ENCODE measurements at regions not wholly inside any gene's neighbourhood (a gene's known extent, or its start where the extent isn't known, plus 50 kb on each side); places are given as distances from the start of the nearest gene placed in this dataset. TPM values are rescaled to one million over a fixed set of nuclear protein-coding genes. Genes with fewer than 3 reads are reported as not detected.
"Not testable (repeated sequence)": the region's sequence is repeated elsewhere in the genome, so short reads cannot be mapped to it uniquely, and the experiment has no call there.

DNA sequence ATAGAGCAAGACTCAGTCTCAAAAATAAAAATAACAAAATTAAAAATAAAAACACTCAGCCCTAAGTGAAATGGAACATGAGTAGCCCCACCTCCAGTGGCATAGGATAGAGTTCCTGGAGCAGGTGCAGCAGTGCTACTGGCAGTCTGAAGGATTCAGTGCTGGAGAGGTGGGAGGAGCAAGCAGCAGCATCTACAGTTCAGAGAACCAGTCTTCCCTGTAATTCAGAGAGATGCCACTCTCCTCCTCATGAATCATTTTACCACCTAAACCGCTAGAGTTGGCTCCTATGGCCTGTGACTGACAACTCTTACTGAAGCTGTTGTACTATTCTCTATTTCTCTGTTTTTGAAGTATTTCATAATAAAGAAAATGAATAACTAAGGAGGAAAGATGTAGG lies 56.0 kb upstream of the SMURF2 start:
- TF ChIP-seq EP300 (IDR thresholded peaks at IDR 0.05) (no peak), POLR2A (IDR thresholded peaks at IDR 0.05) (no peak)
- TF ChIP-seq, protein P1, sequence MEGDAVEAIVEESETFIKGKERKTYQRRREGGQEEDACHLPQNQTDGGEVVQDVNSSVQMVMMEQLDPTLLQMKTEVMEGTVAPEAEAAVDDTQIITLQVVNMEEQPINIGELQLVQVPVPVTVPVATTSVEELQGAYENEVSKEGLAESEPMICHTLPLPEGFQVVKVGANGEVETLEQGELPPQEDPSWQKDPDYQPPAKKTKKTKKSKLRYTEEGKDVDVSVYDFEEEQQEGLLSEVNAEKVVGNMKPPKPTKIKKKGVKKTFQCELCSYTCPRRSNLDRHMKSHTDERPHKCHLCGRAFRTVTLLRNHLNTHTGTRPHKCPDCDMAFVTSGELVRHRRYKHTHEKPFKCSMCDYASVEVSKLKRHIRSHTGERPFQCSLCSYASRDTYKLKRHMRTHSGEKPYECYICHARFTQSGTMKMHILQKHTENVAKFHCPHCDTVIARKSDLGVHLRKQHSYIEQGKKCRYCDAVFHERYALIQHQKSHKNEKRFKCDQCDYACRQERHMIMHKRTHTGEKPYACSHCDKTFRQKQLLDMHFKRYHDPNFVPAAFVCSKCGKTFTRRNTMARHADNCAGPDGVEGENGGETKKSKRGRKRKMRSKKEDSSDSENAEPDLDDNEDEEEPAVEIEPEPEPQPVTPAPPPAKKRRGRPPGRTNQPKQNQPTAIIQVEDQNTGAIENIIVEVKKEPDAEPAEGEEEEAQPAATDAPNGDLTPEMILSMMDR (IDR thresholded peaks at IDR 0.05): no peak
- 90 to 97% methylated on average over 1 of the region's 1 CpG for WGBS, 2 donors
- H3K4me3 ChIP-seq: no peak overlapping the region
- no peak for DNase-seq (ENCODE audit: low spot score in 2 of 2)
- peaks cover 0 to 3% (median under 1%) of the 10 kb centered on the region in 4 donors for H3K4me1 ChIP-seq
- no peaks in the 10 kb centered on the region for H3K27me3 ChIP-seq
- no peaks in the 10 kb centered on the region for H3K9me3 ChIP-seq
- H3K36me3 ChIP-seq: no peaks in the 10 kb centered on the region
- no peak overlapping the region for H3K27ac ChIP-seq

DNA sequence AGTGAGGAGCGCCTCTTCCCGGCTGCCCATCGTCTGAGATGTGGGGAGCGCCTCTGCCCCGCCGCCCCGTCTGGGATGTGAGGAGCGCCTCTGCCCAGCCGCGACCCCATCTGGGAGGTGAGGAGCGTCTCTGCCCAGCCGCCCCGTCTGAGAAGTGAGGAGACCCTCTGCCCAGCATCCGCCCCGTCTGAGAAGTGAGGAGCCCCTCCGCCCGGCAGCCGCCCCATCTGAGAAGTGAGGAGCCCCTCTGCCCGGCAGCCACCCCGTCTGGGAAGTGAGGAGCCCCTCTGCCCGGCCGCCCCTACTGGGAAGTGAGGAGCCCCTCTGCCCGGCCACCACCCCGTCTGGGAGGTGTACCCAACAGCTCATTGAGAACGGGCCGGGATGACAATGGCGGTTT lies 54.4 kb upstream of the SMURF2 start:
- DNase-seq (ENCODE audit: low spot score in 2 of 2); H3K27ac ChIP-seq; H3K9me3 ChIP-seq; H3K36me3 ChIP-seq; H3K27me3 ChIP-seq; H3K4me3 ChIP-seq; H3K4me1 ChIP-seq: not testable (repeated sequence)
- 92 to 96% methylated on average over 23 to 24 of the region's 27 CpGs for WGBS, 2 donors

DNA sequence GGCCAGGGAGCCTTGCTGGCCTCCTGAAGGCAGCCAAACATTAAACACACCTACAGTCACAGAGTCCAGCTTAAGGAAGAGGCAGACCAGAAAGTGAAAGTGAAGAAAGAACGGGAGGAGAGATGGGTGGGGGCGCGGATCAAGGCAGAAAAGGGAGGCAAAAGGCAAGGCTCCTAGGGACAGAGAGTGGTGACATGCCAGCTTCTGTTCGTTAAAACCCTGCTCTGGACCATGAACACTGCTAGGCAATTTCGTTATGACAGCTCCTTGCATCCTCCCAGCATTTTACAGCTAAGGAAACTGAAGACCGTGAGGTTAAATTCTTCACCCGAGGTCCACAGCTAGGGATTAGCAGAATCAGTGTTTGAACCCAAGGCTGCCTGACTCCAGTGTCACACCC lies 51.7 kb upstream of the SMURF2 start:
- DNase-seq (ENCODE audit: low spot score in 2 of 2); H3K27ac ChIP-seq; H3K36me3 ChIP-seq; H3K9me3 ChIP-seq; H3K27me3 ChIP-seq; H3K4me1 ChIP-seq: not testable (repeated sequence)
- peak overlapping the region in 2 of 4 donors; percentile 8 to 32 for H3K4me3 ChIP-seq
- WGBS, 2 donors: 56 to 58% methylated on average over 7 of the region's 7 CpGs

DNA sequence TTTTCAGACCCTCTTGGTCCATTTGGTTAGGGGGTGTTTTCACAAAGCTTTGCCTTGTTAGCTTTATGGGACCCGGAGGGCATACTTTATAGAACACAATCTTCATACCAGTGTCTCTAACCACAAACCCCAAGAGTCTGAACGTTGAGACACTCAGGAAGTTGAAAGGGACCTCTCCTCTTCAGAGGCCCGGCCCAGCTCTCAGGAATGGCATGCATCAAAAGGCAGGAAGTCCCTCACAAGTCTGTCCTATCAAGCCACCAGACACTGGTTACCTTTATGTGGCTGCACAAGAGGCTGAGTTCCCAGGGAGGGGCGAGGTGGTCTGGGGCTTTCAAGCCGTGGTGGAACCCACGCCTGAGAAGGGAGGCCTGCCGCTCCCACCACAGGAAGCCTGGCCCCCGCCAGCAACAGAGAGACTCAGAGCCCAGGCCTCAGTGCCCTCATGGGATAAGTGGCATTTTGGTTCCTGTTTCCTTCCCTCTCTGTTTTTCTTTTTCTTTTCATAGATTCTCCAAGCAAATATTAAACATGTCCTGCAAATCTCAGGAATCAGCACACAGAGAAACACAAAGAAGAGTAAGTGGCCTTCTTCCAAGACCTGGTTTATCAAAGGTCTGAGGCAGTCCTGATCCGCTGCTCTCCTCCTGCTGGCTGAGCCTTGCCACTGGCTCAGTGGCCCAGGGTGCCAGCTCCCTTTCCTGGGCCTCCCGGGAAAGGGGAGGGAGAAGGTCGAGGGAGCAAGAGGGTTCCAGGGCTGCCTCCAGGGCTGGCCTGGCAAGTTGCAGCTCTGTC lies 50.6 kb upstream of the SMURF2 start:
- not testable (repeated sequence) for DNase-seq (ENCODE audit: low spot score in 2 of 2); H3K9me3 ChIP-seq; H3K27ac ChIP-seq; H3K27me3 ChIP-seq; H3K36me3 ChIP-seq; H3K4me3 ChIP-seq
- H3K4me1 ChIP-seq: peaks cover 0 to 15% (median 8%) of the 10 kb centered on the region in 4 donors
- 50 to 51% methylated on average over 10 of the region's 11 CpGs for WGBS, 2 donors

Small RNA genes in the stretch of these regions (small RNA-seq; reads per million reads assigned to genes)
- gene AC103810.3 (not detected), gene BPTFP1 (not detected), gene MINOS1P2 (not detected), gene MIR6080 (not detected)
